WTC11 (cell line): ENCODE measurements at regions not wholly inside any gene's neighbourhood (a gene's known extent, or its start where the extent isn't known, plus 50 kb on each side); places are given as distances from the start of the nearest gene placed in this dataset.

Experiments used
- ATAC-seq: fragments of 200-7000 bp; cut with Tn5 transposase; 2 replicates; pipeline ENCODE4 v1.10.0; 2021; ENCODE audit warnings: mild to moderate bottlenecking, moderate library complexity
- CTCF ChIA-PET: fragments of 300-600 bp; sonication (Branson Sonifier 250); formaldehyde crosslinking; loops from one replicate; lab custom pipeline; 2021; ENCODE audit warnings: antibody characterized with exemption; lab: Charles Lee
- POLR2A ChIA-PET: fragments of 350-600 bp; sonication (Branson Sonifier 250); formaldehyde crosslinking; loops from one replicate; lab custom pipeline; 2021; ENCODE audit warnings: antibody characterized with exemption; lab: Charles Lee
- DNase-seq: peaks from one replicate; pipeline ENCODE4 v3.0.0; 2021; ENCODE audit warnings: low spot score
- H3K27ac Mint-ChIP-seq: 2 replicates; pipeline ENCODE4 v1.8.0; 2021; ENCODE audit warnings: mixed read lengths
- H3K27me3 Mint-ChIP-seq: 2 replicates; pipeline ENCODE4 v1.8.0; 2021; ENCODE audit warnings: low read depth, mild to moderate bottlenecking, moderate library complexity, mixed read lengths
- H3K36me3 Mint-ChIP-seq: 2 replicates; pipeline ENCODE4 v1.8.0; 2021; ENCODE audit warnings: mixed read lengths
- H3K4me1 Mint-ChIP-seq: 2 replicates; pipeline ENCODE4 v1.8.0; 2022; ENCODE audit warnings: mixed read lengths
- H3K4me3 Mint-ChIP-seq: 2 replicates; pipeline ENCODE4 v1.8.0; 2021; ENCODE audit warnings: mild to moderate bottlenecking, moderate library complexity, mixed read lengths
- H3K9me3 Mint-ChIP-seq: 2 replicates; pipeline ENCODE4 v1.8.0; 2021; ENCODE audit warnings: mixed read lengths
- ATF3 ChIP-seq: sonication (generic); formaldehyde crosslinking; conservative IDR thresholded peaks from 2 replicates; pipeline ENCODE4 v1.8.1; 2022; ENCODE audit warnings: mild to moderate bottlenecking, missing genetic modification reagents
- CREB1 ChIP-seq: sonication (generic); formaldehyde crosslinking; IDR thresholded peaks from 2 replicates; pipeline ENCODE4 v1.8.0; 2023; ENCODE audit warnings: mild to moderate bottlenecking, missing genetic modification reagents
- ESRRA ChIP-seq: sonication (generic); formaldehyde crosslinking; IDR thresholded peaks from 2 replicates; pipeline ENCODE4 v1.8.1; 2022; ENCODE audit warnings: mild to moderate bottlenecking, missing genetic modification reagents, borderline replicate concordance
- FOXK1 ChIP-seq: sonication (generic); formaldehyde crosslinking; IDR thresholded peaks from 2 replicates; pipeline ENCODE4 v1.8.0; 2022; ENCODE audit warnings: mild to moderate bottlenecking, moderate library complexity, missing genetic modification reagents
- FOXP1 ChIP-seq: sonication (generic); formaldehyde crosslinking; IDR thresholded peaks from 2 replicates; pipeline ENCODE4 v1.8.0; 2022; ENCODE audit warnings: missing genetic modification reagents, mild to moderate bottlenecking, moderate library complexity, borderline replicate concordance
- GABPB1 ChIP-seq: sonication (generic); formaldehyde crosslinking; IDR thresholded peaks from 2 replicates; pipeline ENCODE4 v1.8.1; 2023; ENCODE audit warnings: mild to moderate bottlenecking, missing genetic modification reagents
- GRHL2 ChIP-seq: fragments of 250-450 bp; sonication (Bioruptor Pico); IDR thresholded peaks from 2 replicates; pipeline ENCODE4 v1.8.0; 2022; ENCODE audit warnings: mild to moderate bottlenecking, moderate library complexity; ENCODE audit not compliant: insufficient replicate concordance, severe bottlenecking
- HMGXB4 ChIP-seq: sonication (generic); formaldehyde crosslinking; IDR thresholded peaks from 2 replicates; pipeline ENCODE4 v1.8.1; 2023; ENCODE audit warnings: mild to moderate bottlenecking, moderate library complexity, missing genetic modification reagents
- IRF2 ChIP-seq: sonication (generic); formaldehyde crosslinking; IDR thresholded peaks from 2 replicates; pipeline ENCODE4 v1.8.0; 2022; ENCODE audit warnings: low read depth, missing genetic modification reagents, borderline replicate concordance
- JAZF1 ChIP-seq: fragments of 250-450 bp; sonication (Bioruptor Pico); IDR thresholded peaks from 2 replicates; pipeline ENCODE4 v1.9.0; 2021; ENCODE audit warnings: moderate library complexity, mild to moderate bottlenecking, inconsistent platforms
- JUN ChIP-seq: sonication (generic); formaldehyde crosslinking; IDR thresholded peaks from 2 replicates; pipeline ENCODE4 v1.8.0; 2023; ENCODE audit warnings: mild to moderate bottlenecking, missing genetic modification reagents
- KAT7 ChIP-seq: sonication (generic); formaldehyde crosslinking; IDR thresholded peaks from 2 replicates; pipeline ENCODE4 v1.8.1; 2023; ENCODE audit warnings: missing genetic modification reagents, mild to moderate bottlenecking, borderline replicate concordance
- MXD4 ChIP-seq: fragments of 250-450 bp; sonication (Bioruptor Pico); IDR thresholded peaks from 2 replicates; pipeline ENCODE4 v1.8.0; 2021; ENCODE audit warnings: mild to moderate bottlenecking, moderate library complexity, borderline replicate concordance
- MYBL2 ChIP-seq: sonication (generic); formaldehyde crosslinking; IDR thresholded peaks from 2 replicates; pipeline ENCODE4 v1.8.1; 2023; ENCODE audit warnings: mild to moderate bottlenecking, moderate library complexity, missing genetic modification reagents
- NR1H2 ChIP-seq: sonication (generic); formaldehyde crosslinking; IDR thresholded peaks from 2 replicates; pipeline ENCODE4 v1.9.0; 2021; ENCODE audit warnings: mild to moderate bottlenecking, moderate library complexity, missing genetic modification reagents
- OVOL2 ChIP-seq: fragments of 250-450 bp; sonication (Bioruptor Pico); IDR thresholded peaks from 2 replicates; pipeline ENCODE4 v1.9.0; 2021; ENCODE audit warnings: mild to moderate bottlenecking, borderline replicate concordance
- PREB ChIP-seq: sonication (generic); formaldehyde crosslinking; IDR thresholded peaks from 2 replicates; pipeline ENCODE4 v1.8.1; 2022; ENCODE audit warnings: mild to moderate bottlenecking, missing genetic modification reagents, moderate library complexity, borderline replicate concordance
- RORB ChIP-seq: fragments of 250-450 bp; sonication (Bioruptor Pico); IDR thresholded peaks from 2 replicates; pipeline ENCODE4 v1.9.0; 2021; ENCODE audit warnings: mild to moderate bottlenecking
- ZBTB21 ChIP-seq: sonication (generic); formaldehyde crosslinking; IDR thresholded peaks from 2 replicates; pipeline ENCODE4 v1.8.1; 2023; ENCODE audit warnings: mild to moderate bottlenecking, missing genetic modification reagents, borderline replicate concordance
- ZNF121 ChIP-seq: sonication (generic); formaldehyde crosslinking; IDR thresholded peaks from 2 replicates; pipeline ENCODE4 v1.8.0; 2023; ENCODE audit warnings: missing genetic modification reagents
- ZNF317 ChIP-seq: sonication (generic); formaldehyde crosslinking; IDR thresholded peaks from 2 replicates; pipeline ENCODE4 v1.8.1; 2023; ENCODE audit warnings: low read depth, mild to moderate bottlenecking, moderate library complexity, missing genetic modification reagents, borderline replicate concordance
- ZNF416 ChIP-seq: fragments of 250-450 bp; sonication (Bioruptor Pico); IDR thresholded peaks from 2 replicates; pipeline ENCODE4 v1.9.0; 2021; ENCODE audit warnings: mild to moderate bottlenecking, inconsistent platforms
- ZNF671 ChIP-seq: fragments of 250-450 bp; sonication (Bioruptor Pico); IDR thresholded peaks from 2 replicates; pipeline ENCODE4 v1.8.0; 2021; ENCODE audit warnings: mild to moderate bottlenecking
- TF ChIP-seq, protein P1 (sequence below): sonication (generic); formaldehyde crosslinking; IDR thresholded peaks from 2 replicates; pipeline ENCODE4 v1.8.1; 2023; ENCODE audit warnings: mild to moderate bottlenecking, missing genetic modification reagents
- TF ChIP-seq, protein P2 (sequence below): sonication (generic); formaldehyde crosslinking; IDR thresholded peaks from 2 replicates; pipeline ENCODE4 v1.8.0; 2022; ENCODE audit warnings: mild to moderate bottlenecking, missing genetic modification reagents

- peak; percentile 75; the same call in 1 of the 2 replicates for TF ChIP-seq ZBTB21 (CRISPR knock-in tag)
- 0 out of 2 replicates have a peak, but pooled peaks have one; percentile 16 for TF ChIP-seq FOXK1 (CRISPR knock-in tag)
- no peak for TF ChIP-seq KAT7 (CRISPR knock-in tag)
- no peak for TF ChIP-seq MXD4 (CRISPR knock-in tag)
- TF ChIP-seq OVOL2 = no peak
- no peak for TF ChIP-seq ZNF121 (CRISPR knock-in tag)
- TF ChIP-seq MYBL2 (CRISPR knock-in tag) = no peak
- no peak for TF ChIP-seq RORB (CRISPR knock-in tag)
- TF ChIP-seq HMGXB4 (CRISPR knock-in tag) = 0 out of 2 replicates have a peak, but pooled peaks have one; percentile 43
- TF ChIP-seq JUN (CRISPR knock-in tag) = no peak
- TF ChIP-seq IRF2 = no peak
These were observed 296.1 kb downstream of the TFAP2C start (continued) for GRCh38 chr20:56925082-56925830.

- peak; percentile 18 for DNase-seq
- no peak for TF ChIP-seq FOXP1 (CRISPR knock-in tag)
- no peak for TF ChIP-seq JAZF1 (CRISPR knock-in tag)
- TF ChIP-seq ZNF317 = no peak
- peak; percentile 10 for ATAC-seq
- H3K9me3 Mint-ChIP-seq = no peaks in the 10 kb centered on the region
- POLR2A ChIA-PET = no interaction called here
- CTCF ChIA-PET = no interaction called here
- H3K27me3 Mint-ChIP-seq = peaks cover 92% of the 10 kb centered on the region
- H3K4me3 Mint-ChIP-seq = peak overlapping the region; percentile 75
- peaks cover 51% of the 10 kb centered on the region for H3K4me1 Mint-ChIP-seq
- H3K27ac Mint-ChIP-seq = no peak overlapping the region
- no peaks in the 10 kb centered on the region for H3K36me3 Mint-ChIP-seq
These were observed 296.7 kb downstream of the TFAP2C start for GRCh38 chr20:56925831-56926170.

- Mint-ChIP-seq H3K4me3 (peak overlapping the region; percentile 75), H3K4me1 (peaks cover 58% of the 10 kb centered on the region), H3K9me3 (no peaks in the 10 kb centered on the region), H3K27ac (no peak overlapping the region), H3K27me3 (peaks cover 86% of the 10 kb centered on the region), H3K36me3 (no peaks in the 10 kb centered on the region)
- no peak for DNase-seq
- POLR2A ChIA-PET = interaction anchor here (0.5 kb wide), 1 partner anchor 193 kb away, joined by 4 read pairs; no protein-coding TSS in a partner anchor
- CTCF ChIA-PET = no interaction called here
- ATAC-seq = no peak
- TF ChIP-seq CREB1 (CRISPR knock-in tag) (no peak), ZNF416 (CRISPR knock-in tag) (no peak), ESRRA (CRISPR knock-in tag) (no peak), NR1H2 (CRISPR knock-in tag) (no peak), GRHL2 (CRISPR knock-in tag) (no peak), PREB (CRISPR knock-in tag) (no peak)
These were observed 297.4 kb downstream of the TFAP2C start for GRCh38 chr20:56926501-56926900.

- Mint-ChIP-seq H3K9me3 (no peaks in the 10 kb centered on the region), H3K4me3 (peak overlapping the region; percentile 48), H3K27ac (no peak overlapping the region), H3K27me3 (peaks cover 79% of the 10 kb centered on the region), H3K4me1 (peaks cover 63% of the 10 kb centered on the region), H3K36me3 (no peaks in the 10 kb centered on the region)
- CTCF ChIA-PET = no interaction called here
- POLR2A ChIA-PET = no interaction called here
- DNase-seq = no peak
- no peak for ATAC-seq
- TF ChIP-seq ATF3 = no peak
- TF ChIP-seq GABPB1 (CRISPR knock-in tag) = no peak
- TF ChIP-seq, protein P1, sequence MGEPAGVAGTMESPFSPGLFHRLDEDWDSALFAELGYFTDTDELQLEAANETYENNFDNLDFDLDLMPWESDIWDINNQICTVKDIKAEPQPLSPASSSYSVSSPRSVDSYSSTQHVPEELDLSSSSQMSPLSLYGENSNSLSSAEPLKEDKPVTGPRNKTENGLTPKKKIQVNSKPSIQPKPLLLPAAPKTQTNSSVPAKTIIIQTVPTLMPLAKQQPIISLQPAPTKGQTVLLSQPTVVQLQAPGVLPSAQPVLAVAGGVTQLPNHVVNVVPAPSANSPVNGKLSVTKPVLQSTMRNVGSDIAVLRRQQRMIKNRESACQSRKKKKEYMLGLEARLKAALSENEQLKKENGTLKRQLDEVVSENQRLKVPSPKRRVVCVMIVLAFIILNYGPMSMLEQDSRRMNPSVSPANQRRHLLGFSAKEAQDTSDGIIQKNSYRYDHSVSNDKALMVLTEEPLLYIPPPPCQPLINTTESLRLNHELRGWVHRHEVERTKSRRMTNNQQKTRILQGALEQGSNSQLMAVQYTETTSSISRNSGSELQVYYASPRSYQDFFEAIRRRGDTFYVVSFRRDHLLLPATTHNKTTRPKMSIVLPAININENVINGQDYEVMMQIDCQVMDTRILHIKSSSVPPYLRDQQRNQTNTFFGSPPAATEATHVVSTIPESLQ = no peak
- TF ChIP-seq, protein P2, sequence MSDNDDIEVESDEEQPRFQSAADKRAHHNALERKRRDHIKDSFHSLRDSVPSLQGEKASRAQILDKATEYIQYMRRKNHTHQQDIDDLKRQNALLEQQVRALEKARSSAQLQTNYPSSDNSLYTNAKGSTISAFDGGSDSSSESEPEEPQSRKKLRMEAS (CRISPR knock-in tag) = no peak
- no peak for TF ChIP-seq ZNF671 (CRISPR knock-in tag)
These were observed 298.0 kb downstream of the TFAP2C start for GRCh38 chr20:56927127-56927526.
